AG04449 (cell line): ENCODE measurements at regions not wholly inside any gene's neighbourhood (a gene's known extent, or its start where the extent isn't known, plus 50 kb on each side); places are given as distances from the start of the nearest gene placed in this dataset.

ENCODE experiments used
- CTCF ChIA-PET: fragments of 350-600 bp; formaldehyde crosslinking; extraction: SDS; loops from one replicate; lab custom pipeline; 2021; ENCODE audit warnings: antibody characterized with exemption; lab: Yijun Ruan, JAX
- POLR2A ChIA-PET: fragments of 400-600, 350-600 bp; formaldehyde crosslinking; extraction: SDS; loops from one replicate; lab custom pipeline; 2020; ENCODE audit warnings: antibody characterized with exemption, inconsistent platforms; lab: Yijun Ruan, JAX
- DNase-seq: peaks from one replicate; pipeline ENCODE4 v3.0.0-alpha.2; 2010; ENCODE audit warnings: low read depth, low spot score
- H3K4me3 ChIP-seq: 2 replicates; pipeline ENCODE4 v1.5.1; 2011; ENCODE audit warnings: low read depth, mild to moderate bottlenecking, control low read depth, low read length
- CTCF ChIP-seq: IDR thresholded peaks from one replicate; pipeline ENCODE4 v1.5.1; 2011; ENCODE audit warnings: mild to moderate bottlenecking, moderate library complexity, low read length, control low read depth, inconsistent platforms; ENCODE audit not compliant: insufficient read depth; ENCODE audit errors: missing control alignments

GRCh38 chr2:19748711-19749506 is 152.9 kb downstream of the TTC32 start:
- CTCF ChIA-PET = interaction anchor here (1.8 kb wide), 1 partner anchor 380 kb away, joined by 10 read pairs; no protein-coding TSS in a partner anchor
- POLR2A ChIA-PET = no interaction called here
- H3K4me3 ChIP-seq = no peak overlapping the region
- no peak for TF ChIP-seq CTCF
- no peak for DNase-seq

GRCh38 chr2:19748073-19748375 is 153.8 kb downstream of the TTC32 start:
- no peak for DNase-seq
- no peak overlapping the region for H3K4me3 ChIP-seq
- POLR2A ChIA-PET = no interaction called here
- CTCF ChIA-PET = interaction anchor here (1.8 kb wide), 1 partner anchor 379 kb away, joined by 10 read pairs; no protein-coding TSS in a partner anchor
- no peak for TF ChIP-seq CTCF

- CTCF ChIA-PET = interaction anchor here (1.1 to 2.8 kb wide), 5 partner anchors 10 to 378 kb away, joined by 3 to 12 read pairs (median 6); no protein-coding TSS in a partner anchor
- no peak for TF ChIP-seq CTCF
- H3K4me3 ChIP-seq = no peak overlapping the region
- DNase-seq = no peak
- POLR2A ChIA-PET = no interaction called here
These were observed 154.3 kb downstream of the TTC32 start for GRCh38 chr2:19747310-19748072.

- ChIA-PET CTCF (interaction anchor here (0.6 to 2.8 kb wide), 5 partner anchors 10 to 378 kb away, joined by 3 to 12 read pairs (median 3); no protein-coding TSS in a partner anchor), POLR2A (no interaction called here)
- peak; percentile 50 for TF ChIP-seq CTCF
- no peak for DNase-seq
- H3K4me3 ChIP-seq = no peak overlapping the region
These were observed 155.0 kb downstream of the TTC32 start for GRCh38 chr2:19746611-19747309.

- CTCF ChIA-PET = interaction anchor here (0.6 to 2.8 kb wide), 4 partner anchors 12 to 377 kb away, joined by 3 to 12 read pairs (median 4); no protein-coding TSS in a partner anchor
- POLR2A ChIA-PET = no interaction called here
- TF ChIP-seq CTCF = no peak
- DNase-seq = no peak
- H3K4me3 ChIP-seq = no peak overlapping the region
These were observed 155.6 kb downstream of the TTC32 start for GRCh38 chr2:19746137-19746600.
